ENCODE measurements at regions not wholly inside any gene's neighbourhood (a gene's known extent, or its start where the extent isn't known, plus 50 kb on each side); places are given as distances from the start of the nearest gene placed in this dataset.
"Not testable (repeated sequence)": the region's sequence is repeated elsewhere in the genome, so short reads cannot be mapped to it uniquely, and the experiment has no call there.

- no peak for FAIRE-seq
Observed at GRCh38 chr21:35737899-35738346, 322.4 kb downstream of the SETD4 start.

DNA sequence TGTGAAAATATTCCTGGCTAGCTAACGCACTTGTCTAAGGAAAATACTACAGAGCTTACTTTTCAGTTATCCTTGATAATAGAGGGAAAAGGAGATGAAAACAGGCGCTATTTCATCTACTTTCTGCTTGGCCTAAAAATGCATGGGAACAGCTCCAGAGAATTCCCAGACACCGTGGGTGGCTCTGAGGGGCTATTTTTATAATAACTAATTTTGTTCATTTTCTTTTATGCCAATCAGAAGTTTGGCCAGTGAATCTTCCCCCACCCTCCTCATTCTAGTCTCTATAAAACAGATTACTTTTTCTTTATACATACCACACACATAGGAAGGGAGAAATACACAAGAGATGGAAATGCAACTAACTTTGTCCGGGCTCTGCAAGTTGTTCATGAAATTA lies 322.9 kb downstream of the SETD4 start:
- FAIRE-seq, result no peak

- no peak for FAIRE-seq
Observed at GRCh38 chr21:35732788-35733187, 327.5 kb downstream of the SETD4 start.

GRCh38 chr21:35730325-35730724 lies 330.0 kb downstream of the SETD4 start:
- no peak for FAIRE-seq

- FAIRE-seq, result no peak
Observed at GRCh38 chr21:35727830-35728229, 332.5 kb downstream of the SETD4 start.

DNA sequence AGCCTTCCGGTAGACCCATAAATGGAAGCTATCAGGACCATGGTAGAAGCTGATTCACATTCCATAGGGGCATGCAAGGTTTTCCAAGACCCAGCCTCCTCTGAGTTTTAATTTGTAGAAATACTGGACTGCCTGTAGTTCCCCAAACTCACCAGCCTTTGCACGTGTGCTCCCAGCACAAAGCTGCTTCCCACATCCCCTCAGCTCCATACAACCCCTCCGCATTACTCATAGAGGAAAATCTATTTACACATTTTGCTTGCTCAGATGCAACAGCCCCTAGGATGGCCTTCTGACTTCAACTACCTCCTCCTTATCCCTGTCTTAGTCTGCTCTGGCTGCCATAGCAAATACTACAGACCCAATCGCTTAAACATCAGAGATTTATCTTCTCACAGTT lies 336.2 kb downstream of the SETD4 start:
- FAIRE-seq, result no peak

DNA sequence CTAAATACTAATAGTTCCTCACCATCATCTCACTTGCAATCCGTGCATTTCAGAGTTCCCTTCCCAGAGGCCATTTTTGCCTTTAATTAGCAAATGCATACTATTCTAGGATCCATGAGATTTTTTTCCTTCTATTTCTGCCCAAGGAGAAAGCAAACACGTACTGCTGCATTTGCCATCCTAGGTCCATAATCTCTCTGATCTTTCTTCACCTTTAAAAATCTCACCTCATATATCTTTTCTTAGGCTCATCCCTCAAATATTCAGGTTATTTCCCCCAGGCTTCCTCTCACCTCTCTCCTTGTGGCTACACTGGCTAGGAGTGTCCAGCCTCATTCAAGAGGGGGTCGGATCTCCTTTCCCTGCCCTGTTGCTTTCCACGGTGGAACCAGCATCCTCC lies 338.6 kb downstream of the SETD4 start:
- FAIRE-seq, result no peak

- FAIRE-seq, result peak; percentile 70
Observed at GRCh38 chr21:35720208-35720731, 340.1 kb downstream of the SETD4 start.

DNA sequence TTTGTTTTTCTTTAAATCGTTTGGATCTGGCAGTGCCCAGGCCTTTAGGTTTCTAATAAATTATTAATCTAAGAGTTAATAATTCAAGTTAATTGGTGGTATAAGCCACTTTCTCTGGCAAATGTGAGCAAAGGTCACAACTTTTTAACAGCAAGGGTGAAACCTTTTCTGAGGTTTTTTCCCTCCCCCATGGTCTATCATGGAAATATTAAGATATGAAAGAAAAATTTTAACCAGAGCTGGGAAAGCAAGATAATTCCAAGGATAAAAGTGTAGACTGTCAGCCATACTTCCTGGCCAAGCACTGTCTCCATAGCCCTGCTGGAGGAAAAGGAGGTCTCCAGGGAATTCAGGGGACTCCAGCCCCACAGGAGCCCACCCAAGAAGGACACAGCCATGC lies 341.2 kb downstream of the SETD4 start:
- no peak for FAIRE-seq

DNA sequence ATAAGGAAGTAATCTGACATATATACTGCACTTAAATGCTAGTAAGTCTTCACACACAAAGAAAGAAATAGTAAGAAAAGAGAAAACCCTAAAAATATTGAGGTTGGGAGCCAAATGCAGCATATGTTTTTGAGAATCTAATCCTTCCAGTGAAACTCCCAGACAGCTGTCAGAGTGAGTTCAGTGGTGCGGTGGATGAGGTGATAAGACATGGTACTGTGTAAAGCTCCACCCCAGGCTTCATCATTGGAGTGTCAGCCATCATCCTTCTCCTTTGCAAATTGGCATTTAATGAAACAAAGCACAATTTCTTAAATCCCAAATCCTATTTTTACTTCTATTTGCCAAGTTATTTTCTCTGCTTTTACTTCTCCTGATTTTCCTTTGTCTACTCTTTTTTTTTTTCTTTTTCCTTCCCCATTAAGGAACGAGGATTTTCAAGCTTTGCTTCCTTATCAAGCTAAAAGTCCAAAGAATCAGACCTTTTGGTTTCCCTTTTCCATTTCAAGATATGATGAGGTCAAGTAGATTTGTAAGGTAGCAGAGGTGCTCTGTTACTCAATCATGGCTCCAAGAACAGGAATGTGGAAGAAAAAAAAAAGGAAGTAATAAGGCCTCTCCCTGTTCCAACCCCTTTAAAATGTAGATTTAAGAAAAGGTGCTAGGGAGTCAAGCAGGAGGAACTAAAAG lies 343.3 kb downstream of the SETD4 start:
- FAIRE-seq, result no peak

DNA sequence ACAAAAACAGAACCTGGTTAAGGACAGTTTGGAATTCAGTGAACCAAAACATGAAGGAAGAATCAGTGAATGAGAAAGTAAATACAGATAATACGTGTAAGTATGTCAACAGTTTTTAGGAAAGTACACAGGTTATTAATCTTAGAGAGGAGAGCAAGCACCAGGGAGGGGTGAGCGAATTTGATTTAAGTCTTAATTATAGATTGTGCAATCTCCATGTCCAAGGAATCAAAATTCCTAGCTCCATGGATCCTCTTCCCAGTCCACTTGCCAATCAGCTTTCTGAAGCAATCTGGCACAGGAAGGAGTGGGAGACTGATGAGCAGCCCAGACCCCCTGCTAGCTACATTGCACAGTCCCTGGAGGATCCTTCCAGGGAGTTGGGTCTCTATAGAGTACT lies 346.4 kb downstream of the SETD4 start:
- no peak for FAIRE-seq

- FAIRE-seq, result no peak
Observed at GRCh38 chr21:35711661-35712060, 348.7 kb downstream of the SETD4 start.

- FAIRE-seq, result no peak
Observed at GRCh38 chr21:35711213-35711612, 349.1 kb downstream of the SETD4 start.

DNA sequence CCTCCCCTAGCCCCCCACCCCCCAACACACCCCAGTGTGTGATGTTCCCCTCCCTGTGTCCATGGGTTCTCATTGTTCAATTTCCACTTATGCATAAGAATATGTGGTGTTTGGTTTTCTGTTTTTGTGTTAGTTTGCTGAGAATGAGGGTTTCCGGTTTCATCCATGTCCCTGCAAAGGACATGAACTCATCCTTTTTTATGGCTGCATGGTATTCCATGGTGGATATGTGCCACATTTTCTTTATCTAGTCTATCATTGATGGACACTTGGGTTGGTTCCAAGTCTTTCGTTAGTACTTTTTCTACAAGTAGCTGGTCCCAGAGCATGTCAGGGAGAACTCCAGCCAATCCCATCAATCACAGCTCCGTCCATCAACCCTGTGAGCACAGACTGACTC lies 350.3 kb downstream of the SETD4 start:
- FAIRE-seq, result not testable (repeated sequence)

GRCh38 chr21:35705888-35706287 lies 354.4 kb downstream of the SETD4 start:
- FAIRE-seq, result no peak

GRCh38 chr21:35705237-35705887 lies 355.0 kb downstream of the SETD4 start:
- no peak for FAIRE-seq

- no peak for FAIRE-seq
Observed at GRCh38 chr21:35703704-35704103, 356.6 kb downstream of the SETD4 start.

- FAIRE-seq, result no peak
Observed at GRCh38 chr21:35699361-35699760, 361.0 kb downstream of the SETD4 start.

DNA sequence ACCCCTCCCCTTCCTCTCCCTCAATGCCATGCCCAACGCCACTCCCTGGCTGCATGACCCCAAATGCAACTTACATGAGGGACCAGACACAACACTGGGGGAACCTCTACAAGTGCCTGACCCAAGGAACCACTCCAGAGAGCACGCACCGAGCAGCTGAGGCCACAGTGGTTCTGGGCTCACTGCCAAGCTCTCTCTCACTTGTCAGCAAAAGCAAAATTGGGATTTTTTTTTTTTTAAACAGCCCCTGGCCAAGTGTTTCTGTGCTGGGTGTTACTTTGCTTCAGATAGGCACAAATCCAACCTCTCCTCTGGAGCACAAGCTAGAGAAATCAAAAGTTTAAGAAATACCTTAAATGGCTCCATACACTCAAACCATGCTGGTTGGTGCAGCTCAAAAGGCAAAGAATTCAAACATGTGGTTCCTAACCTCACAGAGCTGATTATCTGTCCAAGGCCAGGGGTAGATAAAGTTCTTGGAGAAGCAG lies 363.0 kb downstream of the SETD4 start:
- FAIRE-seq, result no peak

GRCh38 chr21:35696644-35697043 lies 363.7 kb downstream of the SETD4 start:
- FAIRE-seq, result no peak

DNA sequence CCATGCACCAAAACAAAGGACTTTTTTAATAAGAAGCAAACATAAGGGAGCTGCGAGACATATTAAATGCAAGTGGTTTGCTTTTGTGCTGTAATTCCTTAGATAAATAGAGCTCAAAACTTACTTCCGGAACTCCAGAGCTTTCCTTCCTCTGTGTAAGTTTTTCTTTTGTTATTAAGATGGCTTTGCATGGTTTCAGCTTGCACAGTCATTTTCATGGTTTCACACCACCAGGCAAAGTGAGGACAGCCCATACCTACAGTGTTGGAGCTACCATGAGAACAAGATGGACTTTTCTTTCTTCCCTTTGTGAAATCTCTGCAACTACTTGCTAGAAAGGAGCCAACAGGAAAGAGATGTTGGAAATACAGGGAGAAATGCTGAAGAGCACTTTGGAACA lies 368.0 kb downstream of the SETD4 start:
- no peak for FAIRE-seq

DNA sequence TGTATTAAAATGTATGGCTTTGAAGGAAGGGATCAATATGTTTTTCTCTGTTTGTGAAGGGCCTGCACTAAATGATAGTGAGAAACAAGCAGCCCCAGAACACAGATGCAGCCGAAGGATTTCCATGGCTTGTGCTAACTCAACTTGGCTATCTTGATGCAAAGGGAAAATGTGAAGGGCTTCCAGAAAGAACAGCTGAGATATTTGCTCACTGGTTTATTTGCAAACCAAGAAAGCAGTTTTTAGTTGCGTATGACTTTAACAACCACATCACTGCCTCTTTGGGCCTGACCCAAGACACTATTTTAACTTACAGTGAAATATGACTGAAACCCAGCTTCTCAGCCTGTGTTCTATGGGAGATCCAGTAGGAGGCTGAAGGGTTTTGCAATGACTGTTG lies 369.9 kb downstream of the SETD4 start:
- FAIRE-seq, result no peak

GRCh38 chr21:35686156-35686555 lies 374.2 kb downstream of the SETD4 start:
- FAIRE-seq, result peak; percentile 96

- FAIRE-seq, result no peak
Observed at GRCh38 chr21:35683664-35684304, 376.5 kb downstream of the SETD4 start.
